Gastrocnemius medialis (tissue), 4 donors: ENCODE measurements at regions not wholly inside any gene's neighbourhood (a gene's known extent, or its start where the extent isn't known, plus 50 kb on each side); places are given as distances from the start of the nearest gene placed in this dataset.

ENCODE experiments used
- POLR2A ChIP-seq, 2 donors: fragments of 450-650 bp; IDR thresholded peaks; one replicate each; pipeline ENCODE4 v1.6.1; 2017; ENCODE audit warnings: antibody characterized with exemption in 2 of 2, mild to moderate bottlenecking in 2 of 2, moderate library complexity in 2 of 2
- TF ChIP-seq, protein P1 (sequence below), 5 experiments: fragments of 450-650 bp in 3 of 5; fragments of 200-600 bp in 2 of 5; sonication (generic) in 2 of 5; IDR thresholded peaks in 4 of 5; conservative IDR thresholded peaks in 1 of 5; 1 replicate in 4 of 5; 2 replicates in 1 of 5; pipeline ENCODE4 v1.5.1; 2016 to 2019; ENCODE audit warnings: antibody characterized with exemption in 5 of 5, mild to moderate bottlenecking in 3 of 5, moderate library complexity in 3 of 5

DNA sequence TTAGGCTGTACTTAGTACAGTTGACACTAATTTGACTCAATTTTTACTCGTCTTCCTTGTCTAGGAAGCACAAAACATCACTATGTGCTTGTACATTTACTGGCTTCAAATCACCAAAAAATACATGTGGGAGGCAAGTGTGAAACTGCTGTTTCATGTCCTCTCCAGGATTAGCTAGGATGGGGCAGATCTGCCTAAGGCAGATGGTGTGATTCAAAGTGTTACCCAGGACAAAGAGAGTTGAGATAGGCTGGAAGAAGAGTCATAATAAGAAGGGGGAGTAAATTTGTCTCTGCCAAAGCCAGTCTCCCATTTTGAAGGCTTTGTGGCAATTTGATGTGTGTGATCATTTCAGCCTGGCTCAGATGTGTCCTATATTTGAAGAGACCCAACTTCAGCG lies 821.6 kb upstream of the ZEB2 start:
- TF ChIP-seq POLR2A (IDR thresholded peaks at IDR 0.05), result no peak
- TF ChIP-seq, protein P1, sequence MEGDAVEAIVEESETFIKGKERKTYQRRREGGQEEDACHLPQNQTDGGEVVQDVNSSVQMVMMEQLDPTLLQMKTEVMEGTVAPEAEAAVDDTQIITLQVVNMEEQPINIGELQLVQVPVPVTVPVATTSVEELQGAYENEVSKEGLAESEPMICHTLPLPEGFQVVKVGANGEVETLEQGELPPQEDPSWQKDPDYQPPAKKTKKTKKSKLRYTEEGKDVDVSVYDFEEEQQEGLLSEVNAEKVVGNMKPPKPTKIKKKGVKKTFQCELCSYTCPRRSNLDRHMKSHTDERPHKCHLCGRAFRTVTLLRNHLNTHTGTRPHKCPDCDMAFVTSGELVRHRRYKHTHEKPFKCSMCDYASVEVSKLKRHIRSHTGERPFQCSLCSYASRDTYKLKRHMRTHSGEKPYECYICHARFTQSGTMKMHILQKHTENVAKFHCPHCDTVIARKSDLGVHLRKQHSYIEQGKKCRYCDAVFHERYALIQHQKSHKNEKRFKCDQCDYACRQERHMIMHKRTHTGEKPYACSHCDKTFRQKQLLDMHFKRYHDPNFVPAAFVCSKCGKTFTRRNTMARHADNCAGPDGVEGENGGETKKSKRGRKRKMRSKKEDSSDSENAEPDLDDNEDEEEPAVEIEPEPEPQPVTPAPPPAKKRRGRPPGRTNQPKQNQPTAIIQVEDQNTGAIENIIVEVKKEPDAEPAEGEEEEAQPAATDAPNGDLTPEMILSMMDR (IDR thresholded peaks at IDR 0.05 in 4 of 5, conservative IDR thresholded peaks at IDR 0.05 in 1 of 5), result no peak
